Hippocampal formation (tissue), 2 donors: ENCODE measurements at regions not wholly inside any gene's neighbourhood (a gene's known extent, or its start where the extent isn't known, plus 50 kb on each side); places are given as distances from the start of the nearest gene placed in this dataset.

Experiments
- DNase-seq, 2 donors: peaks; one replicate each; lab custom pipeline; 2025; lab: John Stamatoyannopoulos, UW

GRCh38 chr2:18426174-18426573, 134.3 kb downstream of the RDH14 start:
- no peak for DNase-seq

- no peak for DNase-seq
Observed at GRCh38 chr2:18425210-18425703, 135.2 kb downstream of the RDH14 start.

GRCh38 chr2:18423636-18424035, 136.8 kb downstream of the RDH14 start:
- DNase-seq: no peak

- DNase-seq: no peak
Observed at GRCh38 chr2:18422432-18423165, 137.9 kb downstream of the RDH14 start.

GRCh38 chr2:18413676-18414396, 146.6 kb downstream of the RDH14 start:
- DNase-seq: no peak

- DNase-seq: no peak
Observed at GRCh38 chr2:18412980-18413675, 147.3 kb downstream of the RDH14 start.

- no peak for DNase-seq
Observed at GRCh38 chr2:18411626-18412025, 148.8 kb downstream of the RDH14 start.

- no peak for DNase-seq
Observed at GRCh38 chr2:18410543-18410942, 149.9 kb downstream of the RDH14 start.

- no peak for DNase-seq
Observed at GRCh38 chr2:18408638-18409037, 151.8 kb downstream of the RDH14 start.

- DNase-seq: no peak
Observed at GRCh38 chr2:18406219-18406618, 154.2 kb downstream of the RDH14 start.

GRCh38 chr2:18404708-18405107, 155.7 kb downstream of the RDH14 start:
- DNase-seq: no peak

GRCh38 chr2:18403921-18404522, 156.4 kb downstream of the RDH14 start:
- no peak for DNase-seq

- no peak for DNase-seq
Observed at GRCh38 chr2:18402831-18403230, 157.6 kb downstream of the RDH14 start.

GRCh38 chr2:18401471-18401870, 159.0 kb downstream of the RDH14 start:
- no peak for DNase-seq

- no peak for DNase-seq
Observed at GRCh38 chr2:18399601-18400000, 160.9 kb downstream of the RDH14 start.

- no peak for DNase-seq
Observed at GRCh38 chr2:18398833-18399232, 161.6 kb downstream of the RDH14 start.

GRCh38 chr2:18396329-18397010, 164.0 kb downstream of the RDH14 start:
- no peak for DNase-seq

- no peak for DNase-seq
Observed at GRCh38 chr2:18395555-18395954, 164.9 kb downstream of the RDH14 start.

- DNase-seq: peak; percentile 44 to 74
Observed at GRCh38 chr2:18387441-18388206, 172.8 kb downstream of the RDH14 start.

- no peak for DNase-seq
Observed at GRCh38 chr2:18384242-18384641, 176.2 kb downstream of the RDH14 start.

GRCh38 chr2:18381386-18381785, 179.1 kb downstream of the RDH14 start:
- DNase-seq: no peak
